ENCODE measurements at regions not wholly inside any gene's neighbourhood (a gene's known extent, or its start where the extent isn't known, plus 50 kb on each side); places are given as distances from the start of the nearest gene placed in this dataset.

DNA sequence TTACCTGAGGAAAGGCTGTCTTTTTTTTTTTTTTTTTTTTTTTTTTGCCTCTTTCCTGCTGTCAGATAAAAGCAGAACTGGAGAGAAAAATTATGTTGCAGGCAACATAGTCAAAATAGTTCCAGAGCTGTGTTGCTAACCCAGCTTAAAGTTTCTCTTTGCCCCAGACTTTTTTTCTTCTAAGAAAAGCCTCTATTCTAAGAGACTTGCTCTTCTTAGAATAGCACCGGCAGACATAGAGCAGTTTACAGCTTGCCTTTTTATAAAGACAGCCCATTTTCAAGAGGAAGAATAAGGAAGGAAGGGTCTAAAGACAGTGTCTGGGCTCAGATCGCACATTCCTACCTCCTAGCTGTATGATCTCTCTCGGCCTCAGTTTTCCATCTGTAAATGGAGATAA, 88.7 kb downstream of the TENT5C start:
- no peaks in the 10 kb centered on the region for H3K9me3 Mint-ChIP-seq
- no peak for DNase-seq
- no peak overlapping the region for H3K4me3 Mint-ChIP-seq
- POLR2A ChIA-PET = no interaction called here
- ATAC-seq = no peak
- no peaks in the 10 kb centered on the region for H3K36me3 Mint-ChIP-seq
- H3K27me3 Mint-ChIP-seq = peaks cover 12 to 54% (median 22%) of the 10 kb centered on the region in 5 donors
- H3K4me1 Mint-ChIP-seq = no peaks in the 10 kb centered on the region
- no peak overlapping the region for H3K27ac Mint-ChIP-seq

- POLR2A ChIA-PET = interaction anchor here (1.2 kb wide), 1 partner anchor 13 kb away, joined by 3 read pairs; no protein-coding TSS in a partner anchor
- peaks cover 11 to 52% (median 22%) of the 10 kb centered on the region in 5 donors for H3K27me3 Mint-ChIP-seq
- DNase-seq (no peak), ATAC-seq (no peak)
- H3K27ac Mint-ChIP-seq = no peak overlapping the region
- H3K9me3 Mint-ChIP-seq = no peaks in the 10 kb centered on the region
- no peaks in the 10 kb centered on the region for H3K4me1 Mint-ChIP-seq
- H3K4me3 Mint-ChIP-seq = no peak overlapping the region
- H3K36me3 Mint-ChIP-seq = no peaks in the 10 kb centered on the region
These were observed 90.1 kb downstream of the TENT5C start for GRCh38 chr1:117695796-117696490.

- Mint-ChIP-seq H3K36me3 (no peaks in the 10 kb centered on the region), H3K27ac (no peak overlapping the region), H3K27me3 (peaks cover 11 to 52% (median 22%) of the 10 kb centered on the region in 5 donors), H3K9me3 (no peaks in the 10 kb centered on the region), H3K4me3 (no peak overlapping the region), H3K4me1 (no peaks in the 10 kb centered on the region)
- DNase-seq = no peak
- no peak for ATAC-seq
- POLR2A ChIA-PET = interaction anchor here (1.2 kb wide), 1 partner anchor 13 kb away, joined by 3 read pairs; no protein-coding TSS in a partner anchor
These were observed 90.7 kb downstream of the TENT5C start for GRCh38 chr1:117696561-117696960.

DNA sequence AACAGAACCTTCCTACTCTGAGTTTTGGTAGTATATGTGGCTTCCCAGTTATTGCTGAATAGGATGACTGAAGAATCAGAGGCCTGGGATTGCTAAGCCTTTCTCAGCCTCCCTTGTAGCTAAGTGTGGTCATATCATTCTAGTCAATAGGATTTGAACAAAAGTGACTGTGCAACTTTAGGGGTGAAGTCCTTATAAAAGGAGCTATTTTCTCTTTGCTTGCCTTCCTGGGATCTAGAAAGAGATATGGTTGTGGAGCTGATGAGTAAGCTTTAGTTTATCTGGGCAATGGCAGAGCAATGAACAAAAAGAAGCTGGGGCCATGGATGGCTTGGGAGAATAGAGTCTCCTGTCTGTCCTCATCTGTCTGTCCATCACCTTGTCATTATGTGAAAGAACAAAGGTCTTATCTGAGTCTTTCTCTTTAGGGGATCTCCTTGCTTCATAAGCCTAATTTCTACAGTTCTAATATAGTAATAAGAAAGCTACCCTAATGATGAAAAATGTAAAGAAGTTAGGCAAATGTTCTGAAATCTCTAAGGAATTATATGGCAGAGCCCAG, 91.5 kb downstream of the TENT5C start:
- DNase-seq (no peak), ATAC-seq (no peak)
- POLR2A ChIA-PET = interaction anchor here (1.2 kb wide), 1 partner anchor 12 kb away, joined by 3 read pairs; no protein-coding TSS in a partner anchor
- Mint-ChIP-seq H3K4me1 (no peaks in the 10 kb centered on the region), H3K36me3 (no peaks in the 10 kb centered on the region), H3K27ac (peak overlapping the region in 1 of 10 donors; percentile 41), H3K9me3 (no peaks in the 10 kb centered on the region), H3K4me3 (no peak overlapping the region), H3K27me3 (peaks cover 11 to 47% (median 22%) of the 10 kb centered on the region in 5 donors)

DNA sequence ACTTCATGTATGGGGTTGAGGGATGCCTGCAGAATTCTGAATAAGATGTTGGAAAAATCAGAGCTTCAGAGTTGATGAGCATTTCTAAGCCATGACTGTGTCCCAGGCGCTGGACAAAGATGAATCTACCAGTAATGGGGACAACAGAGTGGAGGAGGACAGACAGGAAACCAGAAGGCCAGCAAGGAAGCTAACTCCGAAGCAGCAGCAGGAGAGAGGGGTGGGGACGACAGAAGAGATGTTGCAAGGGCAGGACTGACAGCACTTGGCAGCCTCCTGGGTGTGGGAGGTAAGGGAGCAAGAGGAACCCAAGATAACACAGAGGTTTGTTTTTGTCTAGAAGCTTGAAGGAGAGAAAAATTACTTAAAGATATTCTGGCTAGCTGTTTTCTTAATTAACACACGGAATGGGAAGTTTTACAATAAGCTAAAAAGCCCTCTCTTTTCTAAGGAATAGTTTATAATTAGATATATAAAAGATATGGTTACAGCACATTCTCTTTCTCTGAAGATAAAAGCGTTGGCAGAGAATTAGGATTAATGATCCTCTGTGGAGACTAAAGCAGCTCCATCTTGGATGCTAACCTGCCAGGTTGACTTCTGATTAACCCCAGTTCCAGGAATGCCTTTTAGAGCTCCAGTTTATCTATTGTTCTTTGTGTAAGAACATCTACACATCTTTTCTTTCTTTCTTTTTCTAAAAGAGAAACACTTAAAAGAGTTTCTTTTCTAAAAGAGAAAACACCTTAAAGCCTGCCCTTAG, 92.7 kb downstream of the TENT5C start:
- H3K4me3 Mint-ChIP-seq = no peak overlapping the region
- DNase-seq = no peak
- H3K27me3 Mint-ChIP-seq = peaks cover 11 to 43% (median 23%) of the 10 kb centered on the region in 5 donors
- H3K9me3 Mint-ChIP-seq = peaks cover 0 to 2% (median 0%) of the 10 kb centered on the region in 9 donors
- no peak overlapping the region for H3K27ac Mint-ChIP-seq
- no peaks in the 10 kb centered on the region for H3K36me3 Mint-ChIP-seq
- no peak for ATAC-seq
- POLR2A ChIA-PET = no interaction called here
- H3K4me1 Mint-ChIP-seq = peaks cover 0 to 5% (median under 1%) of the 10 kb centered on the region in 4 donors

- Mint-ChIP-seq H3K36me3 (peaks cover 0 to 2% (median 0%) of the 10 kb centered on the region in 3 donors), H3K4me1 (peaks cover 0 to 5% (median under 1%) of the 10 kb centered on the region in 4 donors), H3K27me3 (peaks cover 11 to 38% (median 21%) of the 10 kb centered on the region in 5 donors), H3K9me3 (peaks cover 0 to 9% (median 2%) of the 10 kb centered on the region in 9 donors), H3K4me3 (no peak overlapping the region), H3K27ac (no peak overlapping the region)
- no peak for DNase-seq
- no peak for ATAC-seq
- POLR2A ChIA-PET = no interaction called here
These were observed 94.1 kb downstream of the TENT5C start for GRCh38 chr1:117699953-117700352.

DNA sequence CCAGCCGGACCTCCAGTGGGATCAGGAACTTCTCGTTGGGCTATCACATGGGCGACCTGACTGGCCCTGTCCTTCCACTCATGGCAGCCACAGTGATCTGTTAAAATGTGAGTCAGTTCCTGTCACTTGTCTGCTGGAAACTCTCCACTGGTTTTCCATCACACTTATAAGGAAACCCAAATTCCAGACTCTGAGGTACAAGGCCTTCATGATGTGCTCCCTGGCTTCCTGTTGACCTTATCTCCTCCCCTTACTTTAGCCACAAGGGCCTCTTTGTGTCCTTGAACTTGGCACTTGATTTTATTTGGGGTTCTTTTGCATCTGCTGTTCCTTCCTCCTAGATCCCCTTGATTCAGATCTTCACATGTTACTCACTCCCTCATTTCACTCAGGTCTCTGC, 96.8 kb downstream of the TENT5C start:
- no peak for DNase-seq
- H3K27me3 Mint-ChIP-seq = peaks cover 14 to 37% (median 22%) of the 10 kb centered on the region in 5 donors

DNA sequence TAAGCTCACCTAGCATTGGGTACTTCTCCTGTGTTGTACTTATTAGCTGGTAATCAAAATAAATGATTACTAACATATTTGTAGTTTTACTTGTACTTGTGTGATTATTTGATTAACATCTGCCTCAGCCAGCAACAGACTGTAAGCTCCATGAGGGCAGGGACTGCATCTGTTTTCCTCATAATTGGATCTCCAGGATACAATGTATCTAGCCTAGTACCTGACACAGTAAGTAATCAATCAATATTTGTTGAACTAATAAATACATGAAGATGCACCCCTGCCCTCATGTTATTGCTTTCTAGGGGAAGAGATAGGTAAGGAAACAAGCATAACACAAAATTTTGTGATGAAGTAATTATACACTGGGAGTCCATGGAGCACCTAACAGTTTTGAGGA, 101.5 kb downstream of the TENT5C start:
- Mint-ChIP-seq H3K27ac (no peak overlapping the region), H3K27me3 (peaks cover 11 to 67% (median 31%) of the 10 kb centered on the region in 5 donors), H3K4me1 (peaks cover 0 to 5% (median under 1%) of the 10 kb centered on the region in 4 donors), H3K4me3 (no peak overlapping the region), H3K9me3 (peaks cover 0 to 17% (median 11%) of the 10 kb centered on the region in 9 donors), H3K36me3 (peaks cover 0 to 10% (median 9%) of the 10 kb centered on the region in 3 donors)
- POLR2A ChIA-PET = no interaction called here
- no peak for DNase-seq
- no peak for ATAC-seq

More for the DNA sequence above, 96.8 kb downstream of the TENT5C start:
- H3K9me3 Mint-ChIP-seq = peaks cover 0 to 17% (median 11%) of the 10 kb centered on the region in 9 donors
- H3K4me3 Mint-ChIP-seq = no peak overlapping the region
- peaks cover 0 to 5% (median under 1%) of the 10 kb centered on the region in 4 donors for H3K4me1 Mint-ChIP-seq
- H3K36me3 Mint-ChIP-seq = peaks cover 0 to 10% (median 9%) of the 10 kb centered on the region in 3 donors
- H3K27ac Mint-ChIP-seq = peak overlapping the region in 2 of 10 donors; percentile 22 to 51
- POLR2A ChIA-PET = interaction anchor here (1.2 kb wide), 1 partner anchor 28 kb away, joined by 3 read pairs; no protein-coding TSS in a partner anchor
- ATAC-seq = no peak

DNA sequence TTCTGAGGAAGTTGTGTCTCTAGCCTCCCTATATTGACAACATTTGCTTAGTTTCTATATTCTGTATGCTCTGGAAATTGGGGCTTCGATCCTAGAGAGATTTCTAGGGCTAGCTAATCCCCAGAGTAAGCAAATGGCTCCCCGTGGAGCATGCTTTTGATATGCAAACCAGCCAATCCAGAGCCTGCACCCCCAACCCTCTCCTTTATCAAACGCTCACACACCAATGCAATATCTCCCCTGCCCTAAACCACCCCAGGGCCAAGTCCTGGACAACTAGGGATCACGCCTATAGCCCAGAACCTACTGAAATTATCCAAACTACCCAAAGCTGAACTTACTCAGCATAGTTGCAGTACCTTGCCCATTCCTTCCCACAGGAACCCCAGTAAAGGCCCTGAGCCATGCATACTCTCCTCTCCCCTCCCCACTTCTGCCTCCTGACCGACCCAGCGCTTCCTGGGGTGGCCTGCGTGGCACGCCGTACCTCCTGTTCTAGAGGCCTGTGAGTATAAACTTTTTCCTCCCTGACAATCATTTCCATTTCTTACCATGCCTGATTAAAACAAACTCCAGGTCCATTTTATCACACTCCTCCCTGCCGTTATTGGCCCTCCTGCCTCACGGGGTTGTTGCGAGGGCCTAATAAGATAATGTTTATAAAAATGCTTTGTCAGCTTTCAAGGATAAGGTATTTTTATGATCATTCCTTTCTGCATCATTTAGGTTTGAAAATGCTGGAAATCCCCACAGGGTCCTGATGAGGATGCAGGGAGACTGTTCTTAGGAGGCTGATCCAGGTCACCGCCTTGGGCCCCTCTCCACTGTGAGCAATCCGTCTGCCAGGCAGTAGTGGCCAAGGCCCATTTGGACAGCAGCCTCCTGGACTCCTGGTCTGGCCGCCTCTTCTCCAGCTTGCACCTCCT, 102.7 kb downstream of the TENT5C start:
- Mint-ChIP-seq H3K4me3 (no peak overlapping the region), H3K36me3 (peaks cover 0 to 10% (median 9%) of the 10 kb centered on the region in 3 donors), H3K27ac (peak overlapping the region in 1 of 10 donors; percentile 50), H3K9me3 (peaks cover 0 to 16% (median 10%) of the 10 kb centered on the region in 9 donors), H3K27me3 (peaks cover 11 to 60% (median 27%) of the 10 kb centered on the region in 5 donors), H3K4me1 (no peaks in the 10 kb centered on the region)
- DNase-seq (no peak), ATAC-seq (no peak)
- POLR2A ChIA-PET = interaction anchor here (1.2 kb wide), 1 partner anchor 12 kb away, joined by 3 read pairs; no protein-coding TSS in a partner anchor

- Mint-ChIP-seq H3K27ac (no peak overlapping the region), H3K36me3 (peaks cover 0 to 10% (median 7%) of the 10 kb centered on the region in 3 donors), H3K9me3 (peaks cover 0 to 11% (median 8%) of the 10 kb centered on the region in 9 donors), H3K27me3 (peaks cover 11 to 67% (median 32%) of the 10 kb centered on the region in 5 donors), H3K4me3 (no peak overlapping the region), H3K4me1 (no peaks in the 10 kb centered on the region)
- POLR2A ChIA-PET = interaction anchor here (1.2 kb wide), 1 partner anchor 13 kb away, joined by 3 read pairs; no protein-coding TSS in a partner anchor
- DNase-seq = no peak
- ATAC-seq = no peak
These were observed 103.4 kb downstream of the TENT5C start for GRCh38 chr1:117709249-117709691.

GRCh38 chr1:117710710-117711109, 104.9 kb downstream of the TENT5C start:
- DNase-seq (no peak), ATAC-seq (no peak)
- no peaks in the 10 kb centered on the region for H3K4me1 Mint-ChIP-seq
- POLR2A ChIA-PET = no interaction called here
- no peak overlapping the region for H3K27ac Mint-ChIP-seq
- H3K27me3 Mint-ChIP-seq = peaks cover 13 to 71% (median 32%) of the 10 kb centered on the region in 5 donors
- H3K4me3 Mint-ChIP-seq = no peak overlapping the region
- peaks cover 0 to 19% (median 8%) of the 10 kb centered on the region in 3 donors for H3K36me3 Mint-ChIP-seq
- H3K9me3 Mint-ChIP-seq = peaks cover 0 to 18% (median 8%) of the 10 kb centered on the region in 9 donors

All from naive thymus-derived CD8-positive, alpha-beta T cell (primary cell).